DND-41 (cell line): ENCODE measurements at regions not wholly inside any gene's neighbourhood (a gene's known extent, or its start where the extent isn't known, plus 50 kb on each side); places are given as distances from the start of the nearest gene placed in this dataset.
A peak's percentile ranks its signal among the peaks of the same experiment; 100 is the strongest.

Experiments
- ATAC-seq: fragments of 200-7000 bp; cut with Tn5 transposase; 3 replicates; pipeline ENCODE4 v1.9.1; 2021; ENCODE audit warnings: low read depth; ENCODE audit not compliant: insufficient read depth
- DNase-seq: peaks from one replicate; pipeline ENCODE4 v3.0.0-alpha.2; 2020
- H2AFZ ChIP-seq: 2 replicates; pipeline ENCODE4 v1.6.0; 2012; ENCODE audit warnings: low read depth, low read length
- H3K27ac ChIP-seq: 2 replicates; pipeline ENCODE4 v1.5.1; 2012; ENCODE audit warnings: low read length, inconsistent platforms
- H3K27me3 ChIP-seq: fragments of 200-600 bp; sonication (generic); 2 replicates; pipeline ENCODE4 v1.6.0; 2012; ENCODE audit warnings: low read length, mild to moderate bottlenecking, inconsistent platforms; ENCODE audit not compliant: insufficient read depth, poor library complexity
- H3K36me3 ChIP-seq: 2 replicates; pipeline ENCODE4 v1.5.1; 2012; ENCODE audit warnings: low read length, inconsistent platforms; ENCODE audit not compliant: insufficient read depth
- H3K4me1 ChIP-seq: 2 replicates; pipeline ENCODE4 v1.5.1; 2012; ENCODE audit warnings: mild to moderate bottlenecking, low read length; ENCODE audit not compliant: insufficient read depth
- H3K4me2 ChIP-seq: 2 replicates; pipeline ENCODE4 v1.6.0; 2012; ENCODE audit warnings: mild to moderate bottlenecking, moderate library complexity, low read length, inconsistent platforms; ENCODE audit not compliant: insufficient read depth
- H3K4me3 ChIP-seq, 2 experiments: fragments of 200-600 bp in 1 of 2; shearing (Covaris generic) in 1 of 2; 2 replicates each; pipeline ENCODE4 v1.5.1; 2012 to 2016; ENCODE audit warnings: inconsistent platforms in 2 of 2, low read length in 2 of 2, mild to moderate bottlenecking in 2 of 2, low read depth in 1 of 2, moderate library complexity in 1 of 2
- H3K79me2 ChIP-seq: 2 replicates; pipeline ENCODE4 v1.6.0; 2012; ENCODE audit warnings: low read length, inconsistent platforms; ENCODE audit not compliant: insufficient read depth
- H3K9ac ChIP-seq: 2 replicates; pipeline ENCODE4 v1.6.0; 2012; ENCODE audit warnings: low read depth, mild to moderate bottlenecking, inconsistent platforms, low read length, moderate library complexity
- H3K9me3 ChIP-seq: 2 replicates; pipeline ENCODE4 v1.5.1; 2012; ENCODE audit warnings: low read length, moderate library complexity, mild to moderate bottlenecking, inconsistent platforms; ENCODE audit not compliant: insufficient read depth, severe bottlenecking
- H4K20me1 ChIP-seq: 2 replicates; pipeline ENCODE4 v1.6.0; 2012; ENCODE audit warnings: low read length; ENCODE audit not compliant: insufficient read depth
- CTCF ChIP-seq: IDR thresholded peaks from 2 replicates; pipeline ENCODE4 v1.5.1; 2012; ENCODE audit warnings: borderline replicate concordance, low read length, moderate library complexity, mild to moderate bottlenecking; ENCODE audit not compliant: poor library complexity, severe bottlenecking; ENCODE audit errors: extremely low read depth
- EZH2 ChIP-seq: IDR thresholded peaks from 3 replicates; pipeline ENCODE4 v1.6.1; 2012; ENCODE audit warnings: borderline replicate concordance, low read depth, mild to moderate bottlenecking, moderate library complexity, low read length, inconsistent platforms; ENCODE audit not compliant: severe bottlenecking

GRCh38 chr5:168219515-168220410, 71.7 kb upstream of the WWC1 start:
- DNase-seq (peak; percentile 64), ATAC-seq (peak; percentile 84)
- Histone ChIP-seq H3K27ac (no peak overlapping the region), H3K9ac (peak overlapping the region; percentile 10; the same call in 1 of the 2 replicates), H2AFZ (peak overlapping the region; percentile 86), H3K36me3 (no peaks in the 10 kb centered on the region), H3K27me3 (peaks cover 8% of the 10 kb centered on the region), H3K79me2 (no peaks in the 10 kb centered on the region), H3K4me3 (peak overlapping the region in 1 of 2 experiments; percentile 11; a peak in 1 of 4 replicates), H3K9me3 (no peaks in the 10 kb centered on the region), H4K20me1 (no peaks in the 10 kb centered on the region), H3K4me2 (peak overlapping the region; percentile 58), H3K4me1 (peaks cover 8% of the 10 kb centered on the region; the same call in 1 of the 2 replicates)
- TF ChIP-seq EZH2, result no peak
- peak; percentile 93 for TF ChIP-seq CTCF

GRCh38 chr5:168224085-168224484, 67.4 kb upstream of the WWC1 start:
- no peak for TF ChIP-seq CTCF
- no peak for TF ChIP-seq EZH2
- Histone ChIP-seq H3K27ac (no peak overlapping the region), H4K20me1 (no peaks in the 10 kb centered on the region), H3K4me3 (no peak overlapping the region), H3K4me2 (no peak overlapping the region), H3K27me3 (peaks cover 8% of the 10 kb centered on the region), H3K36me3 (no peaks in the 10 kb centered on the region), H3K79me2 (no peaks in the 10 kb centered on the region), H3K4me1 (peaks cover 8% of the 10 kb centered on the region; the same call in 1 of the 2 replicates), H3K9ac (no peak overlapping the region), H3K9me3 (no peaks in the 10 kb centered on the region), H2AFZ (no peak overlapping the region)
- DNase-seq, result no peak
- no peak for ATAC-seq

- no peak for ATAC-seq
- Histone ChIP-seq H3K9ac (no peak overlapping the region), H3K79me2 (no peaks in the 10 kb centered on the region), H2AFZ (no peak overlapping the region), H3K4me1 (no peaks in the 10 kb centered on the region), H3K36me3 (no peaks in the 10 kb centered on the region), H3K27me3 (peaks cover 8% of the 10 kb centered on the region), H3K27ac (no peak overlapping the region), H3K9me3 (no peaks in the 10 kb centered on the region), H3K4me2 (no peak overlapping the region), H4K20me1 (no peaks in the 10 kb centered on the region), H3K4me3 (no peak overlapping the region)
- DNase-seq, result no peak
- TF ChIP-seq CTCF, result no peak
These were observed 65.4 kb upstream of the WWC1 start for GRCh38 chr5:168226012-168226411.
